Stimulated activated CD8-positive, alpha-beta memory T cell treated with anti-CD3 and anti-CD28 coated beads, Interleukin-4, amount 100 ng/mL, for 24 hours (primary cell): ENCODE measurements at regions not wholly inside any gene's neighbourhood (a gene's known extent, or its start where the extent isn't known, plus 50 kb on each side); places are given as distances from the start of the nearest gene placed in this dataset.

Experiments
- DNase-seq: peaks from one replicate; pipeline ENCODE4 v3.0.0-alpha.2; 2020; ENCODE audit warnings: low read depth

DNA sequence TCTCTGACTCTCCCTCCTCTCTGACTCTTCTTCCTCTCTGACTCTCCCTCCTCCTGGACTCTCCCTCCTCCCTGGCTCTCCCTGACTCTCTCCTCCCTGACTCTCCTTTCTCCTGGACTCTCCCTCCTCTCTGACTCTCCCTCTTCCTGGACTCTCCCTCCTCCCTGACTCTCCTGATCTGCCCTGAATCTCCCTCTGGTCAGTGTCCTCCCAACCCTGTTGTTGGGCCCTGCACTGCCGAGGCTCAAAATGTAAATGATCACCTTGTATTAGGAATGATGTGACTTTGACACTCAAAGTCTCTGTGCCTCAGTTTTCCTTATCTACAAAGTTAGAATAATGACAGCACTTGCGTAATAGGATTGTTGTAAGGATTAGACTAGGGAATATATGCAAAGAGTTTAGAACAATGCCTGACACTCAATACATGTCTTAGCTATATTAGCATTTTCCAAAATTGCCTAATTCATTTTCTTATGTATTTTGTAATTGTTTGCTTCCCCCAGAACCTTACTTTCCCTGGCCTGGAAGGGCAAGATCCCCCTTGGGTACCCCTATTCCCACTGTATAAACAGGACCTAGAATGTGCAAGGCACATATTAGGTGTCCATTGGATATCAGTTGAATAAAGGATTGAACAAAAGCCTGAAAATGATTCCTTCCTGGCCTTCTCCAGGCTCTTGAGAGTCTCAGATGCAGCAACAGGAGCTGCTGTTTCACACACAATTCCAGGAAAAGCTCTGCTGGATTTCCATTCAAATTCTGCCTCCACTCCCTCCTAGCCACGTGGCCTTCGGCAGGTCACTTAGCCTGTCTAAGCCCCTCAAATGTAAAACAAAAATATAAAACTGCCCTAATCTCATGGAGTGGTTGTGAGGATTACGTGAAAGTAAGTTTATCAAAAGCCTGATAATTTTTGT, 170.1 kb downstream of the INHBB start:
- no peak for DNase-seq

DNA sequence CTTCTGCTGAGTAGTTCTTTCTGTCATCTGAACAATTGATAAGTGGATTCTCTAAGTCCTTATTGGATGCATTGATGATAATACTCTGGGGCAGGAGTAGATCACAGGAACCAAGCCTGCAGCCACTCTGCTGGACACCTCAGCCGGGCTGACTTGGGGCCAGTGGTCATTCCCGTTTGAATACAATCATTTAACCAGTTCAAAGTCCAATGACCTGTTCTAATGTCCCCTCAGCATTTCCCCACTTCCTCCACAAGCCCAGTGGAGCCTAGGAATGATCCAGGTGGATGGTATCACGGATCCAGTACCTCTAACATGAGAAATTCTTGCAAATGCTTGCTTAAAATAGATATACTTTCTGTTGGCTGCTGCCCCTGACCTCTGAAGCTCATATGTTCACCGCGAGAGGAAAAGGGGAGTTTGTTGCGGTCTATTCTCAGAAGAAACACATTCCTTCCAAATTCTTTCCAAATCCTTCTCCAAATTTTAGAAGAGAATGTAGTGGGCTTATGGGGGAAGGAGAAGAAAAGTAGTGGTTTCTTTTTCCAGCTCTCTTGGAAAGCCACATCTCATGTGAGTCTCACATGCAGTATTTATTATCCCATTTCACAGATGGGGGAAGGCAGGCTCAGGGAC, 170.9 kb downstream of the INHBB start:
- no peak for DNase-seq

DNA sequence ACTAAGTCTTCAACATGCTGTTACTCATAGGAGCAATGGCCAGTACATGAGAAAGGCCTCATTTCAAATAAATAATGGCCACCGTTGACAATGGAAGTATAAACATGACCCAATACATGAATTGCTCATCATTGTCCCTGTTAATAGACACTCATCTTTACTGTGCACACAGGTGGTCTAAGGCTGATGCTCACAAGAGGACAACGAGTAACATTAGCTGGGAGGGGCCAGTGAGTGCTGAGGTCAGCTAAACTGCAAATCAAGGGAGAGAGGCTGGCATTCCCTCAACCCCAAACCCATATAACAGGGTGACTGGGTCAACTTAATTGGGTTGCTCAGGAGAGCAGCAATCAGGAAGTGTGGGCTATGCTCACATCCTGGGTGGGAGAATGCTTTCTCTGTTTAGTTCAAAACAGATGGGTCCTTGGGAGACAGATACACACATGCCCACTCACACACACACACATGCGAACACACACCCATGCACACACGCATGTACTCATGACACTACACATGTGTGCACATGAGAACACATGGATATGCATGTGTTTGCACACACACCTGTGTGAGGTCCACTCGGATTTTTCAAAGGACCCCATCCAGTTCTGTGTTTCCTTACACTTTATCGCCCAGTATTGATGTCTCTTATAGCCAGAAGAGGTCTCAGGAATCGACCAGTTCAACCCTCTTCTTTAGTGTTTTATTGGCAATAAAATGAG, 172.0 kb downstream of the INHBB start:
- no peak for DNase-seq

DNA sequence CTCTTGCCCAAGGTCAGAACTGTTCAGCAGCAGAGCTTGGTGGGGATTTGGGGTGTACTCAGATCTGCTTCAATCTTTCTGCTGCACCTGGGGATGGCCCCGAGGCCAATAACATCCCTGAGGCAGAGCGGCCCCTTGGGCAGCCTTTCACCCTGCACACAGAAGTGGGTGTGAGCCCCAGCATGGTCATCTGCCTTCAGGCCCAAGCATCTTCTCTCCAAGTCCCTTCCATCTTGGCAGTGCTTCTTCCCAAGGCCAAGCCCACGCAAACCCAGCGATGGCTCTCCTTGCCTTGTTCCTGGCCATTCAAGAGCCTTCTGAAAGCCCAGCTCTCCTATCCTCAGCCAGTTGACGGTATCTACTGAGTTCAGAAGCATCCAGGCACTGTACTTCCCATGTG, 172.9 kb downstream of the INHBB start:
- DNase-seq, result no peak

DNA sequence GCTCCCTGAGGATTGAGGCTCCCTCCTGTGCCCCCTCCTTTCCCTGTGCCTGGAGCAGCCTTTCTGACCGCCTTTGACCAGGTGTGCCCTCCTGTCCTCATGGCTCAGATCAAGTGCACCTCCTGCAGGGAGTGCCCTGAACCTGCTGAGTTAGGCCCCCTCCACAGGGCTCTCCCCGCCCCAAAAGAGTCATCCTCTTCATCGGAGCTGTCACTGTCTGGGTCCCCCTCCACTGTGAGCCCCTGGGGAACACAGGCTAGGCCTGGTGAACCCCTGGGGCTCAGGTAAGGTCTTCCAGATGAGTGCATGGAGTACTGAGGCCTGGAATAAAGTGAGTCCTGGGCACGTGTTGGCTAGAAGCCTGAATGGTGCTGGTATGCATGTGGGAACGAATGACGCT, 173.5 kb downstream of the INHBB start:
- no peak for DNase-seq

DNA sequence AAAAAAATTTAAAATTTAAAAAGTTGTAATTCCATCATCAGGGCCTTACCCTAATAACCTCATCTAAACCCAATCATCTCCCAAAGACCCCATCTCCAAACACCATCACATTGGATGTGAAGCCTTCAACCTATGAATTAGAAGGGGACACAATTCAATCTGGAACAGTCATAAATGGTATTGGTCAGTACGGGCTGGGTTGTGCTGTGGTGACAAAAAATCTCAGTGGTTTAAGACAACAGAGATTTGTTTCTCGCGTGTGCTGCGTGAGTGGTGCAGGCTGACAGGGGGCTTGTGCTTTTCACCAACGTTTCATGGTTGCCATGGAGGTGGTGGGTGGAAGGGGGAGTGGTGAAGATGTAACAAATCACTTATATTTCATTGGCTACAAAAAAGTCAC, 174.5 kb downstream of the INHBB start:
- DNase-seq, result no peak

DNA sequence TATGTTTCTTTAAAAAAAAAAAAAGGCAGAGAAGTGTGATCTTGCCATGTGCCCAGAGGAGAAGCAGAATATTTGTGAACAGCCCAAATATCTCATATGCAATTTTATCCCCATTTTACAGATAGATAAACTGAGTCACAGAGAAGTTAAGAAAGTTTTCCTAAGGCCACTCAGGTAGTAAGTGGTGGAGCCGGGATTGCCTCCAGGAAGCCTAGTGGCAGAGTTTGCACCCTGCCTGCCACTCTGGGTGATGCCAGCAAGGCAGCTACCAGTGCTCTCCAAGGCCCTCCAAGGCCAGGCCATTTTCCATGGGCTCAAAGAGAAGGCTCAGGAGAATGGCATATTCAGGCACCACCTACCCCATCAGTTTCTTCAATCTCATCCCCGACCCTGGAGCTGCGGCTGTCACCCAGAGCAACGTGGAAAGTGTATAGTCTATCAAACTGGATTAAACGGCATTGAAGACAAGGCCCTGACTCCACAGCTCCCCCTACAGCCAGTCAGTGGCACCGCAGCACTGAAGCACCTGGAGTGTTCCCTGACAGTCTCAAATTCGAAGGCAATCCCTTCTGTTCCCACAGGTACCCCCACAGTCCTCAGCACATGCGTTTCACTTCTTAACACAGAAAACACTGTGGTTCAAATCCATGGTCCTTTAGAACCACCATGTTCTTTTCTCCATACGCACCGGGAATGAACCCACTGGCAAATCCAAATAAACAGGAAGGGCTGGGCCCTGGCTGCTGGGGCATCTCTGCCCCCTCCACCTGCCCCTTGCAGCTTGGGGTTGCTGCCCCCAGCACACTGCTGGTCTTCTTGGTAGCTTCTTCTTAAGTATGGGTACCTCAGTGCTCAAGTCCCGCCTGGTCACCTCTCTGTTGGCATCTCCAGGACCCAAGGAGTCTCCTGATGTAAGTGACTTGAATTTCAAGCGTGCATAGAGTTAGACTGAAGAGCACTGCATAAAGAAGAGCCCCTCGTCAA, 175.3 kb downstream of the INHBB start:
- no peak for DNase-seq

DNA sequence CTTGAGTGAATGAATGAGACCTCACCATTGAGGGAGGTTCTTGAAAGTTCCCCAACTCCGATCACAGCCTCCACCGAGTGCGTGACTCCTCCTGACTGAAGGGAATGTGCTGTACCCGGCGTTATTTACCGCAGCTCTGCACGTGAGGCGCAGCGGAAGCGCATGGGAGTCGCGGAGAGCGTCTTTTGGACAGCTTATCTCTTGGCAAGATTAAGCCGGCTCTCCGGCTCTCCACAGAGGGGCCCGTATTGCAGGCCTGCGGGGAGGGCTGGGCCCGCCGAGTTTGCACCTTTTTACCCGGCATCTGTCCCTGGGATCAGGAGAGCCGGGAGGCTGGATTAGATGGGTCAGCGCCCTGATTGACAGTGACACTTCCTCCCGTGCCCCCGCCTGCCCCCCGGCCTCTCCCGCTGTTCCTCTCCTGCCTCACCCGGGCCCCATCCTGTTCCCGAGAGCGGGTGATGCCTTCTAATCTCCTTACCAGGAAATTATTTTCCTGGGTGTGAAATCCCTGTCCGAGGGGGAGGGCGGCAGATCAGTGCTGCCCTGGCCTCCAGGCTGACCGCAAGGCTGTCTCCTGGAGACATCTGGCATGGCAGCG, 176.3 kb downstream of the INHBB start:
- DNase-seq, result no peak

DNA sequence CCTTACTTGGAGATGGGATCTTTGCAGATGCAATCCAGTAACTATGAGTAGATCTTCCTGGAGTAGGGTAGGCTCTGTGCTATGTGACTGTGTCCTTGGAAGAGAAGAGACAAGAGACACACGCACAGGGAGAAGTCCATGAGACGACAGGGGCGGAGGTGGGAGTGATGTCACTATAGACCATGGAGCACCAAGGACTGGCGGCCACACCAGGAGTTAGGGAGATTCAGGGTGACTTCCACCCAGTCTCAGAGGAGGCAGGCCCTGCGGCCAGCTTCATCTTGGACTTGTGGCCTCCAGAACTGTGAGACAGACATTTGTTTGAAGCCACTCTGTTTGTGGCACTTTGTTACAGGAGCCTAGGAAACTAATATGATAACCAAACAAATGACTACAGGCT, 177.8 kb downstream of the INHBB start:
- DNase-seq, result no peak

DNA sequence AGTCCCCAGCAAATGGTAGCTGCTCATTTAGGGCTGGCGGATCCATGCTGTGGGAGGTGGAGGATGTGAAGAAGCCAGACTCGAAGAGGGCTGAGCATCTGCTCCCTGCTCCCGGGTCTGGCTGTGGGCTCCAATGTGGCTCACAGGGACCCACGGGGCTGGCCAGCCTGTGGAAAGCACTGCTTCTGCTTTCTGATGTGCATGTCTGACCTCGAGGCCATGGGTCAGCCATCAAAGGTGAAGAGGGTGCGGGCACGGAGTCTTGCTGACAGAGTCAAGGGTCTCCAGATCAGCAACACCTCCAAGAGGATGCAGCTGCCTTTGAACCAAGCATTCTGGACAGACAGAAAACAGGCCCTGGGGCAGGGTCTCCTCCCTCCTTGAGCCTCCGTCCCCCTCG, 178.2 kb downstream of the INHBB start:
- DNase-seq, result no peak

DNA sequence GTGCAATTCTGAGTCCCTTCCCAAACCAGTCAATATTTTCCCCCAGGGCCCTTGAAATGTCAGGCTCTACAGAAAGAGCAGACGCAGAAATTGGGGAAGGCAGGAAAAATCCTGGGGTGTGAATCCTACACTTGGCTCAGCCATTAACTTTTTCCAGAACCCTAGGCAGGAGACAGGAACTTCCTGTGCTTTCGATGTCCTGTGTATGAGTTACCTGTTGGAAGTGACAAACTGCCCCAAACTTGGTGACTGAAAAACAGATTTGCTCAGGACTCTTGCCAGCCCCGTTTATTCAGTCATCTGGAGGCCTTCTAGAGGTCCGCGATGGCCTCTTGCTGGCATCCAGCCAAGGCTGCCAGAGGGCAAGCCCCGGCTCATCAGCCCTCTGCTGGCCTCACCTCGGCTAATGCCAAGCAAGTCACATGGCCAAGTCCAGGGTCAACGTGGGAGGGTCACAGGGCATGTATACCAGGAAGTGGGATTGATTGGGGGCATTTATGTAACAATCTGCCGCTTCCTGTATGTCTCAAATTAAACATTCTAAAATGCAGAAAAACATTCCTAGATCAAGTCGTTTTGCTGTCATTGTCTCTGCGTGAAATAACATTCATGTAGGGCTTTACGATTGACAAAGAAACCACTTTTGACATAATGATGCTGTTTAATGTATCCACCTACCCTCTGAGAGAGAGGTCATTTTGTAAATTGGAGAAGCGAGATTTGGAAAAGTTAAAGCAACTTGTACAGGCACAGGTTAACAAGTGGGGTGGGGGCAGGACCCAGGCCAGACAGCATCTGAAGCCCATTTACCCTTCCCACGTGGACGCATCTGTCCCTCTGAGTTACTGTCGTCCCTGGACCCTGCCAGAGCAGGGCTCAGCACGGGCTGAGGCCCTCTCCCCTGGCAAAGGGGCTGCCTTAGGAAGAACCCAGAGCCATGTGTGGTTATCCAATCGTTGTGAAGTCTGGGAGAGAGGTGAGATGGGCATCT, 179.4 kb downstream of the INHBB start:
- no peak for DNase-seq

DNA sequence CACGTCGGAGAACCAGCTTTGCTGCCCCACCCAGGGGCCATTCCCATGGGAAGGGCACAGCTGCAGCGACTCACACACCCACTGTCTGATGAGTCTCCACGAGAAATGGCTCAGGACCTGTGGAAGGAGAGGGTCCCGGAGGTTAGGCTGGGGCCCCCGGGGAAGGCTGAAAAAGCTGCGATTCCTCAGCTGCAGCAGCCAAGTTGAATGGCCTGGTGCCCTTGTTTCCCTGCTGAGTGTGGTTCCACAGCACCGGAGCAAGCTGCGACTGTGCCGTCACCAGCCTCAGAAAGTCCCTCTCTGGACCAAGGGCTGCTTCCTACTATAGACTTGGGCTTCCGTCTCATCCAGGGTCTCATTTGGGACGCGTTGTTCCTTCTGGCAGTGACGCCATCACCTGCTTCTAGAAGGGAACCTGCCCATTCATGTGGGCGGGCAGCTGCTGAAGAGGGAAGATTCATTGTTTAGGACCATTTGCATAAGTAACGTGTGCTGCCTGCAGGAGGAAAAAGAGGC, 180.2 kb downstream of the INHBB start:
- no peak for DNase-seq

DNA sequence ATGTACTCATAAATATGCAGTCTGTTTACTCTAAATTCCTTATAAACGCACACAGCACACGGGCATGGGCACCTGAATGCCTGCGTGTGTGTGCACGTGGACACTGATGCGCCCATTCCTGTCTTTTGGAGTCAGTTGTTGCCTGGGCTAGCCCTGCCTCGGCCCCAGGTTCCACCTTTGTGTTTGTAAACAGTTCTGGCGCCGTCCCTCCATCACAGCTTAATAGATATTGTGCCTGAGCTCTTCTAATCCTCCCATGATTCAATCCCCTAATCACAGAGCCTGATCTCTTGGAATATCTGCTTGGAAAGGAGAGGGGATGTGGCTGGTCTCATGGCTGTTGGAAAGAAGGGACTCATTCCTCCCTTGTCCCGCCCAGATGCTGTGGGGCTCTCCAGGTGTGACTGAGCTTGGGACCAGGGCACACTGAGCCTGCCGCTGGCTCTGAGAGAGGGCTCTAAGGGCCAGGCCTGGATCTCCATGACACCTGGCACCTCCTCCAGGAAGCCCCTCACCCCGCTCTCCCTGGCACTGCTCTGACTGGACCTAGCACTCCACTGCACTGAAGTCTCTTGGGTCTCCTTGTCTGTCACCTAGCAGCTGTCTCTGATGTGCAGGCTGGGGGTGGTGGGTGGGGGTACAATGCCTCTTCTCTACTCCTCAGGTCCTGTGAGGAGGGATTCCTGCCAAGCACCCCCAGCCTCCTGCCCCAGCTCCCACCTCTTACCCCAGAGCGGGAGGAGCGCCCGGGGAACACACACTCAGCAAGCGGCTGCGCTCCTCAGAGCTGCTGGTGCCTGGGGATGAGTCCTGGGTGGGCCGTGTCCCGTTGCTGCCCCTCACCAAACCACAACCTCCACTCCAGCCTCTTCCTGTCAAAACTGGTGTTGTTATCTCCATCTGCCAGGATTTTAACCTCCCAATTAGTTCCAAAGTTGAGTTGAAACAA, 181.3 kb downstream of the INHBB start:
- DNase-seq, result no peak

DNA sequence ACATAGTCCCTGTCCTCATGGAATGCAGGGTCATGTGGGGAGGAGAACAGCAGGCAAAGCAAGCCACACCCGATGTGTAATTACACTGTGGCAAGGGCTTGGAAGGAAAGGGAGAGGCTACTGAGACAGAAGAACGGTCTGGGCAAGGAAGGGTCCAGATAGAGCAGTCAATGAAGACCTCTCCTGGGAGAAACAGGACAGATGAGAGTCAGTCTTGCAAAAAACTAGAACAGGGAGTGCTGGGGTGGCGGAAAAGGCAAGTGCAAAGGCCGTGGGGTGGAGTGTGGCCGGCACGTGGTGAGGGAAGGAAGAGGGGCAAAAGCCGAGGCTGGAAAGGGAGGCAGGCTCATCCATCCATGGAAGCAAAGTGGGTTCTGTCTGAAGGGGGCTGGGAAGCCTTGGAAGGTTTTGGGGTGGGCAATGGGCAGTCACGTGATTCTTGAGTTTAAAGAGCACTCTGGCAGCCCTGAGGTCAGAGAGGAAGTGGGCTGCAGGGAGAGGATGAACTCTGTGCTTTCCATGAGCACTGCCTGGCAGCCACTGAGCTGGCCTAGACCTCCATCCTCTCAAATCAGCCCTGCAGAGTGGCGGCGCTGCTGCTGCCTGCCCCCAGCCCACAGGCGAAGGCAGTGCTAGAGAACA, 182.2 kb downstream of the INHBB start:
- DNase-seq, result no peak

DNA sequence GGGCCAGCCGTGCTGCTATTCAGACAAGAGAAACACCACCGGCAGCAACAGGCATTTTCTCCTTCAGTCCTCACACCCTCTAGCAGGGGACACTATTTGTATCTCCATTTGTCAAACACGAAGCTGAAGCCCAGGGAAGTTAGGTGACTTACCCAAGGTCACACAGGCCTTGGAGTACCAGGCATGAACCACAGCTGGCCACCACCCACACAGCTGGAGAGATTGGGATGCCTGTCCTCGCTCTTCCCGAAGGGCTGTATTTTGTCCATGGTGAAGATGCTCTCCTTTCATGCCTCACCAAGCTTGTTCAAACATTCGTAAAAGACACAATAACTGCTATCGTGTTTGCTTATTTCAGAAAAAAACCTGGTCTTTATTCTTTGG, 182.7 kb downstream of the INHBB start:
- DNase-seq, result no peak

DNA sequence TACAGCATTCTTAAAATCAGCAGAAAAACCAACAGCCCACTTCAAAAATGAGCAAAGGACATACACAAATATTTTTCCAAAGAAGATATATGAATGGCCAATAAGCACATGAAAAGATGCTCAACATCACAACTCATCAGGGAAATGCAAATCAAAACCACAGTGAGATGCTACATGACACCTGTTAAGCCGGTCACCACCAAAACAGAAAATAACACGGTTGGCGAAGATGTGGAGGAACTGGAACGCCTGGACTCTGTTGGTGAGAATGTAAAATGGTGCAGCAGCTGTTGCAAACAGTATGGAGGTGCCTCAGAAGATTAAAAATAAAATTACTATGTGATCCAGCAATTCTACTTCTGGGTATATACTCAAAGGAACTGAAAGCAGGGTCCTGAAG, 184.8 kb downstream of the INHBB start:
- no peak for DNase-seq

DNA sequence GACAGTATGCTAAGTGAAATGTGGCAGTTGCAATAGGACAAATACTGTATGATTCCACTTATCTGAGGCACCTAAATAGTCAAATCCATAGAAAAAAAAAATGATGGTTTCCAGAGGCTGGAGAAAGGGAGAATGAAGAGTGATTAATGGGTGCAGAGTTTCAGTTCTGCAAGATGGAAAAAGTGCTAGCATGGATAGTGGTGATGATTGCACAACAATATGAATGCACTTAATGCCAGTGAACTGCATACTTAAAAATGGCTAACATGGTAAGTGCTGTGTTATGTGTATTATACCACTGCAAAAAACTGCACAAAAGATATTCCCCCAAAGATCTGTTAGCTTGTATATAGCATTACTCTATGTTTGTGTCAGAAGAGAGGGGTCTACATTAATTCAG, 185.4 kb downstream of the INHBB start:
- DNase-seq, result no peak
